GM19395 (cell line): ENCODE measurements at regions not wholly inside any gene's neighbourhood (a gene's known extent, or its start where the extent isn't known, plus 50 kb on each side); places are given as distances from the start of the nearest gene placed in this dataset.

Experiments
- ATAC-seq: cut with Tn5 transposase; IDR thresholded peaks from one replicate; pipeline ENCODE4 v1.9.1; 2021; ENCODE audit warnings: mild to moderate bottlenecking, moderate library complexity; ENCODE audit not compliant: unreplicated experiment

DNA sequence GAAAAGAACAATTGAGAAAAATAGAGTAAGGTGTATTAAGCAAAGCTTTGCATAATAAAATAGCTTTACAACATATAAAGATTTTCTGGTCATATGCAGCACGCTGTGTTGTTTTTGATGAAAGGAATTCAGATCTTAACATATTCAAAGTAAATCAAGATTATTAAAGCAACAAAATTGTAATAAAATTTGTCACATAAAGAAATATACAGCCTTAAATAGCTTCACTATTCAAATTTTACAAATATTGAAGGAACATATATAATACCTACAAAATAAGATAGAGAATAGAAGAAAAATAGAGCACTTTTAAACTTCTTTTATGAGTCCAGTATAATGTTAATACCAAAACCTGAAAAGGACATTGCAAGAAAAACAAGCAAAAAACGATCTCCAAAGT is 749.1 kb upstream of the POT1 start:
- no peak for ATAC-seq

DNA sequence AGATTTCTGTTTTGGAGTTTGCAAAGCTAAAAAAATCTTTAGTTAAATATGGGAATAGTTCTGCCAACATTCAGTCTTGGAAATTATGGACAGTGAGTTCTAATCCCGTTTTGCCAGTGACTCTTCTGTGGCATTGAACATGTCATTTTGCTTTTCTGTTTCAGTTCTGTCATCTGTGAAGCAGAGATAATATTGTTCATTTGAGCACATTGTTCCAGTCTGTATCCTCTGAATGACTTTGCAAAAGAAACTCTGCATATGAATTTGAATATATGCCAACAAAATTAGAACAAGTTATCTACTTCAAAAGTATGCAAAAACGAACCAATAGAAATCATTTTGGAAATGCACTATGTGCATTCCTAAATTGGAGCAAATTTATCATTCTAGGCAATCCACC is 746.0 kb upstream of the POT1 start:
- ATAC-seq, result no peak

DNA sequence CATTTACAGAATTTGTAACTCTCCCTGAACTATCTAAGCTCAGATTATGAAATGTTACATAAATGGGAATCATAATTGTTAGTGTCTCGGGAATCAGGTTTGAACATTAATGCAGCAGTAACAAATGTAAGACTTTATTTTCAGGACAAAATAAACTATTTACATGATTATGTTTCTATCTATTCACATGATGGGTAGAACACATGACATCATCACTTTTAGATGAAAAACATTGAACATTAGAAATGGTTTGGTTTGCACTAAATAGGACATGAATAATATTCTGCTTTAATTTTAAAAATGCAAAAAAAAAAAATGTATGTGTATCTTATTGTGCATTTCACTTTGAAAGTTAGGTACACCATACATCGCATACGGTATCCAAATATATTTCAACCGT is 745.5 kb upstream of the POT1 start:
- no peak for ATAC-seq

DNA sequence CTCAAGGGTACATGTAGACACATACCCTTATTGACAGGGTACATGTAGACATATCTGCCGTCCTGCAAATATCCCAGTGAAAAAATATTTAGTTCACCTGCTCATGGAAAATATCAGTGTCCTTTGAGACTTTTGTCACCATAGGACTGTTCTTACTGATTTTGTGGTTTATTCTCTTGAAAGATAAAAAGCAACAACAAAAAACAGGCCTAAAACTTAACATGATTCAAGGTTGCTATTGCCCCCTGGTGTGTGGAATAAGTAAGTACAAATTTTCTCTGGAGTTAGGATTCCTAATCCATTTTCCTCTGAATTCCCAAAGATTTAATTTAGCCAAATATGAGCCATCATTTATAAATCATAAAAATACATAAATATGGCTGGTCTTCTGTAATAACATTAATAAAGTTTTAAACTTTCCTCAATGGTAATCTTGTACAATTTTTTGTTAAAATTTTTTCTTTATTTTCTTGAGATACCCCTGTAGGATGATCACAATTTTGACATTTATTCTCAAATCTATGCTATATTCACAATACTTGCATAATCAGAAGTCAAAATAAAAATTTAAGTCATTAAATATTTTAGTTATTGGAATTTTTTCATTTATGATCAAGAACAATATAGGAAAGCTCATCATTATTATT is 741.4 kb upstream of the POT1 start:
- ATAC-seq, result no peak

DNA sequence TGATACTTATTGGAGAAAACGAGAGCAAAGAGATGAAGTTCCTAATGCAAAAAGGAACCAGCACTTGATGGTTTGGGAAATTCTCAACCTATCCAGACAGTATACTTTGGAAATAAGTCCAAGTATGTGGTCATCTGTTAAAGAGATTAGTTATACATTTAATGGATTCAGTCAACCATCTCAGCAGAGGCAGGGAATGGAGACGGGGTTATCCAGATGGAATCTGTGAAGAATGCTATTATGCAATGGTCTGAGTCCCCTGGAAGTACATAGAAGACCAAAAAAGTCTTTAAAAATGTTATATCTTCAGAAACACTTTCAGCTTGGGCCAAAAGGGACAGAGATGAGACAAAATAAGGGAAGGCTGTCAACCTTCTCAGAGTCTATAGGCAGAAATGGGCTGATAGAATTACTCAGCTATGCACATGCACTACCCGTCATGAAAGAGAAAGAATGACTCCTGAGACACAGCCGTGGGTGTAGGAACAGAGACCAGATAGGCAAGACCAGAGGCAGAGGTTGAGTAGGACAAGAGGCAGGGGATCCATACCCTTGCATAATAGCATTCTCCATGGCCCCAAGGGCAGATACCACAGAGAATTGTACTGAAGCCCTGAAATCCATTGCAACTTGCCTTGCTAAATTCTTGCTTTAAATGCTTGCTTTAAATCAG is 738.8 kb upstream of the POT1 start:
- ATAC-seq, result no peak

DNA sequence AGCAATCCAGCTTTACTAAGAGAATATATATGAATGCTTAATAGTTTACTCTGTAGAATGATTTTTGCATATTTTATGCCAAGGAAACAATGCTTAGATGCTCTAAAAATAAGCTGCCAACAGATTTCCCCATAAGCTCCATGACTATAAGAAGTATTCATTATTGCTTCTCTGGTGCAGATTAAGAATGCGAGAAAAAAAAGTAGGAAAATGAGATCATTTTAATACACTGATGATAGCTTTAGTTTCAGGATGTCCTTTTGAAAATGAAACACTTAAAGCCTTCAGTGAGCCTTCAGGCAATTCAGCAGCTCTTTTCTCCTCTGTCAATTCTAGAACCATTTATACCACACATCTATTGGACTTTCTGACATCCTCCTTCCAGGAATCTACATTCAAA is 735.0 kb upstream of the POT1 start:
- ATAC-seq, result no peak

DNA sequence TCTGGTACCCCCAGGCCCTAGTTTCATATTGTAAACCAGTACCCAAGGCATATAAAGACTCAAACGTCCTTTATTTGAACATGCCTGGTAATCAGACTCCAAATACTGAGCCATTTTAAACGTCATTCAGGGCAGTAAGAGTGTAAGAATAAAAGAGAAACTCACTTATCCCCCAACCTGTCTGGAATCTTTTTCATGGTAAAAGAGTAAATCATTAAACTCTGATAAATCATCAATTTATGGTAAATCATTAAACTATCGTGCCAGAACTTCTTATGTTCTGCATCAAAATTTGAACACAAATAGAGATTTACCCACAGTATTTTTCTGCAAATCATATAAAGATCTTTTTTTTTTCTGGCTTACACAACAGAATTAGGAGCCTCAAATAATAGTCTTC is 734.3 kb upstream of the POT1 start:
- ATAC-seq, result no peak

DNA sequence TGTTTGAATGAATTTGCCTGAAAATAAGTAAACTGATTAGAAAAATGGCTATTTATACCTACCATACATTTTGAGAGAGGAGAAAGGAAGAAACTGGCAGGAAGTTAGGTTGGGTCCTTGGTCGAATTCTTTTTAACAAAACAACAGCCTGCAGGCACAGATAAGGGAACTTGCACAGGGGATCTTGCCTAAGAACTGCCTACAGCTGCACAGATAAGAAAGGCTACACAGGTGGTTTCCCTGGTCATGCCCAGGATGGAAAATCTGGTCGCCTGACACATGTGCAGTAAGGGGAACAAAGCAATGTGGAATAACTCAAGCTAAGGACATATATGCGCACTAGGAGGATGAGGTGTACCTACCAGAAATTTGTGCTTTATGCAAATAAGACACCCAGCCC is 732.1 kb upstream of the POT1 start:
- no peak for ATAC-seq

DNA sequence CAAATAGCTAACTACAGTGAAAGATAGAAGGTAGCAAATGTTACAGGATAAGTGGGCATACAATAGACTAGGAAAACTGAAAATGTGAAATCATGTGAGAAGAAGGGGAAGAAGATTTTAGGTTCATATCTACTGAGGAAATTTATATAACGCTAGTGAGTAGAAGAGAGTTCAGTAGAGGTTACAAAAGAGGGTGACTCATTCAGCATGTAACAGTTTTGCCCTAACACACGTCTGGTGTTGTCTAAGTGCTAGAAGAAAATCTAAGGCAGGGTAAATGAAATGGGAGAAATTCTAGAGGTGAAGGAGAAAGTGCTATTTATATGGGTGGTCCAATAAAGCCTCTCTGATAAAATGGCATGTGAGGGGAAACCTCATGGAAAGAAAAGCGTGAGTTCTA is 731.4 kb upstream of the POT1 start:
- no peak for ATAC-seq

DNA sequence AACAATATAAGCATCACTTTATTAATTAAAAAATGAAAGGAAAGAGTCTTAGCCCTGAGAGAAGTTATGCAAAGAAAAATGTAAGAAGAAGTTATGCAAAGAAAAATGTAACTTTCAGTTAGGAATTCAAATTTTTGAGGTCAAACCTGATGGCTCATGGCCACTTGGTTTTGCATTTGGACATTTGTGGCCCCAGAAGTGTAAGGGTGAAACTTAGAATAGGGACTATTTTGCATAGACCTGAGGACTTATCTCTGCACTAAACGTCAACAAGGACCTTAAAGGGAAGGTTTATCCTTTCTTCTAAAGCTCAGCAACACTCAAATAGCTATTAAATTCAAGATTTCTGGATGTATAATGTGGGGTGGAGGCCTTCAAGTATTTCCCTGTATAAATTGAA is 724.5 kb upstream of the POT1 start:
- ATAC-seq, result no peak

DNA sequence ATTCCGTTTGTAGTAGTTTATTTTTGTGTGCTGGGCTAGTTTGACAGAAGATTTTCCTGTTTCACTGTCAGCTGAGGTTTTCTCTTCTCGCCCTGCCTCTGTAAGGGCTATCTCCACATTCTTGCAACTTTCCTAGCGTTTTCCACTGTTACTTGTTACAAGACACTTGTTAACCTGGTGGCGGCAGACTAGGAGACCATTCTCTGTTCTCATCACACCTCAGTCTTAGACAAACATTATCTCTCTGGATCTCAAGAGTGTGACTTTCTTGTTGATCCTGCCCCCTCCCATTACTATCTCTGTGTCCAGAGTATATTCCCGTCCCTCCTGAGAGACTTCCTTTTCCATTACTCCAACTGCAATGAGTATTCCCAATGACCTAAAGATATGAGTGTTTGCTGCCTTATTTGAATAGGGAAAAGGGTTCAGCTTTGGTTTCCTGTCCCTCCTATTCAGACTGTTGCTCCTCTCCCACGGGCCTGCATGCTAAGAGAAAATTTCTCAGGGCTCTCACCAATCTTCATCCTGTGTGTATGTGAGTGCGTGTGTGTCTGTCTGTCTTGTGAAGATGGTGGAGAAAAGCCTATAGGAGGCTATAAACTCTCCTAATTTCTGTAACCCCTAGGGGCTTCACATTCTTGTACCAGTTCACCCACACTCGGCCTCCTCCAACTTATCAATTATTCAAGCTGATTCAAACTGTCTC is 722.4 kb upstream of the POT1 start:
- no peak for ATAC-seq

DNA sequence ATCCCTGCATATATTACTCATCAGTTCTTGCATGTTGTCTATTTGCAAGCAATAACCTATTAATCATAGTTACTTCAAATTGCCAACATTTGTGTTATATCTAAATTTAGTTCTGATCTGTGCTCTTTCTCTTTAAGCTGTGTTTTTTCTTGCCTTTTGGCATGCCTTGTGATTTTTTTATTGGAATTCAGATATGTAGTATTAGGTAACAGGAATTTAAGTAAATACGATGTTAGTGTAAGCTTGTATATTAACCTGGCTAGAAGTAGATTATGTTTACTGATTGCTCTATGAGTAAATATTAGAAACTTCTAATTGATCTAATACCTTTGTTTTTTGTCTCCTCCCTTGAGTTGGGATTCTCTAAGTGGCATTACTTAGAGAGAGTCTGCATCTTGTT is 718.9 kb upstream of the POT1 start:
- ATAC-seq, result no peak

DNA sequence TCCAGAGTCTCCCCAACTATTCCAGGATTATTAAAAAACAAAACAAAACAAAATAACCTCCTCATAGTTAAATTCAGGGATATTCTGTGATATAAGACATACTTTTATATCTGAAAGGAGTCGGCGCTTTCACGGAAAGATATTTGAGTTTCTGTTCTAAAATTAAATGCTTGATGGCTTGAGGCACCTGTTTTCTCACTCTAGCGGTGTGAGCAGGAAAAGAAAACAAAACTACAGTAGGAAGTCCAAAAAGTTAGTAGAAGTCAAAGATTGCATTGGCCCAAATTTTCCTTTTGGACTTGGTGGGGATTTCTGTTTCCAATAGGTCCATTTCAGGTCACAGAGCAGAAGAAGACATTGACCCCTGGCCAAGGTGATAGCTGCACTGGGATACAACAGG is 716.1 kb upstream of the POT1 start:
- no peak for ATAC-seq

DNA sequence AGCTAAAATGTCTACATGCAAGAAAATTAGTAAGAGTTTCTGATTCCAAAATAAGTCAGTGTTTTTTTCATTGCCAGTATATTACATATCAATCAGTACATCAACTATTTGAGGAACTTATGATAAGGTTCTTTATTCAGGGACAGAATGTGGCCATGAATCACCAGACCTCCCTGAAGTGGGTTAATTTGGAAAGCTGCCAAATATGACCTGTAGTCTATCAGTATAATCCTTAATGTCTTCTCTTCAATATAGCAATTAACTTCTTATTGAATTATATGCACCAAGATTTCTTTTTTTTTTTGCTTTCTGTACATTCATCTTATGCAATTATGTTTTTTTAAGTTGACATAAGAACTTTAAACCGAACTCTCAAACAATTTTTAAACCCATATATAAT is 714.5 kb upstream of the POT1 start:
- ATAC-seq, result no peak

DNA sequence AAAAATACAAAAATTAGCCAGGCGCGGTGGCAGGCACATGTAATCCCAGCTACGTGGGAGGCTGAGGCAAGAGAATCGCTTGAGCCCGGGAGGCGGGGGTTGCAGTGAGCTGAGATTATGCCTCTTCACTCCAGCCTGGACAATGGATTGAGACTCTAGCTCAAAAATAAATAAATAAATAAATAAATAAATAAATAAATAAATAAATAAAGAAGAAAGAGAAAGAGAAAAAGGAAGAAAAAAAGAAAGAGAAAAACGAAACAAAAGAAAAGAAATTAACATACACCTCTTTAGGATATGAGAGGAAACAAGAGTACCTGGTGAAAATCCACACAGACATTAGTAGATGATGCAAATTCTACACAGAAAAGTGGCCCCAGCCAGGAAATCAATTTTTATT is 713.7 kb upstream of the POT1 start:
- no peak for ATAC-seq

DNA sequence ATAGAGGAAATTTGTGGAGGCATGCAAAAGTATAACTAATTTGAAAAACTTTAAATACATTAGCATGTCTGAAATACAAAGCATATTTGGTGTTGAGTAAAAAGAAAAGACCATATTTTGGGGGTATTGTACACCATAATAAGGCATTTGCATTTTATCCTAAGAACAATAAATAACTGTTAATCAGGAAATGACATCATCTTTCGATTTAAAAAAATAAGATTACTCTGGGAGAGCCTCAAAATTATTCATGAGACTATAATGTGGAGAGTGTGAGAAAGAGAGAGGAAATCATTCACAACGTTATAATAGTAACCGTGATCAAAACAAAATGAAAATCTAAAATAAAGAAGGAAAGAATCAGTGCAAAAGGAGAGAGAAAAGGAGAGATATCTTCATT is 712.3 kb upstream of the POT1 start:
- no peak for ATAC-seq

DNA sequence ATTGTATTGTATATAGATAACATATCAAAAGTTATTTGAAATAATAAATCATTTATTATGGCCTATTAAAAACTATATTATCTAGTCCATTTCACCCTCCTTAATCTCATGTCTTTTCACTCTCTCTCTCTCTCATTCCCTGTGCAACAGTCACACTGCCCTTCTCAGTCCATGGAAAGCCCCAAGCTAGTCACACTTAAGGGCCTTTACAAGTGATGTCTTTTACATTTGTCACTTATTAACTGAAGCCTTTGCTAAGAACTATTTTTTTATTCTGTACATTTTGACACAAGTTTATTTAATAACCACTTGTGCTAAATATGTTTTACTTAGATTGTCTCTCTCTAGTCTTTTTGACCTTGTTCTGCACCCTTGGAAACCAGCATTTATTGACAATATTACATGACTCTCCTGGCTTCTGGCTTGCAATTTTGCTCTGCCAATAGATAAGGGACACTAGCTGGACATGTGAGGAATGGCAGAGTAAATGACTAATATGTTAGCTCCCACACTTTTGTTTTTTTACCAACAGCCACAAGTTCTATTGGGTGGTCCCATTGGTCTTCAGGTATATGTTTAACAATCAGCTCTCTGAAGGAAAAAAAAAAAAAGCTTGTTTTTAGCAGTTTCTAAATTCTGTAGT is 706.8 kb upstream of the POT1 start:
- no peak for ATAC-seq

DNA sequence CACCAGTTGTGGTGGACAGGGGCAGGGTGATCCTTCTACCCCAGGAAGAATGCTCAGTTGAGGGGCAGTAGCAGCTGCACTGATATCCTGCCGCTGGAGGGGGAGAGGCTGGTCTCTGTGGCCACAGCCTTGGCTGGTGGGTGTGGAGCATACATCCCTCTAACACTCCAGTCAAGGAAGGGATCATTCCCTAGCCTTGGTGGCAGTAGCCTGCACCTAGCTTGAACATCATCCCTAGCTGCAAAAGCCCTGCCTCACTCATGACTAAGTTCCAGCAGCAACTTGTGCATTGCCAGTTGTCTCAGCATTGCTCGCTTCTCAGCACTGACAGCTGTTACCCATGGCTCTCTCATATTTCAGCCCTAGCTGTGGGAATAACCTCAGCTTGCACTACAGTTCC is 688.9 kb upstream of the POT1 start:
- no peak for ATAC-seq

DNA sequence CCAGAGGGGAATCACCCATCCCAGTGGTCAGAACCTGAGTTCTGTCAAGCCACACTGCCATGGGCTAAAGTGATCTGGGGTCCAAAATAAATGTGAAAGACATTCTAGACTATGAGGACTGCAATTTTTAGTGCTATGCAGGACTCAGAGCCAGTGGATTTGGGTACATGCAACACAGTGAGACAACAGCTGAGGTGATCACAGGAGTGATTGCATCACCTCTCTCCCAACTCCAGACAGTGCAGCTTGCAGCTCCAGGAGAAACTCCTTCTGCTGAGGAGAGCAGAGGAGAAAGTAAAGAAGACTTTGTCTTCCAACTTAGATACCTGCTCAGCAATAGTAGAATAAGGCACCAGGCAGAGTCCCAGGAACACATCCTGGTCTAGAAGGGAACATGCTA is 682.0 kb upstream of the POT1 start:
- no peak for ATAC-seq

DNA sequence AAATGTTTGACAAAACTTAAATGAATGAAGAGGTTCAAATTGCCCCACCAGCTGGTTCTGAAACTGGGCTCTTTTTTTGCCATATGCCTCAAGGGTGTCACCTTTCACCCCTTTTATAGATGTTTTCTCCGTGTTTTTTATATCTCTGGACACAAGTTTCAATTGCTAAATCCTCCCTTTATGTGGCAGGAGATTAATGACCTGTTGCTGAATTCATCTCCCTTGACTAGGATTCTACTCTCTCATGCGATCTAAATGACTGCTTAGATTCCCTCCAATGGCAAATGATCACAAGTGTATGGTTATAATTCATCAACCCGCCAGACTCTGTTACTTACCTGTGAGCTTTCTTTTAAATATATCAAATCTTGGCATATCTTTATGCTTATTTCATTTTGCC is 677.0 kb upstream of the POT1 start:
- no peak for ATAC-seq

DNA sequence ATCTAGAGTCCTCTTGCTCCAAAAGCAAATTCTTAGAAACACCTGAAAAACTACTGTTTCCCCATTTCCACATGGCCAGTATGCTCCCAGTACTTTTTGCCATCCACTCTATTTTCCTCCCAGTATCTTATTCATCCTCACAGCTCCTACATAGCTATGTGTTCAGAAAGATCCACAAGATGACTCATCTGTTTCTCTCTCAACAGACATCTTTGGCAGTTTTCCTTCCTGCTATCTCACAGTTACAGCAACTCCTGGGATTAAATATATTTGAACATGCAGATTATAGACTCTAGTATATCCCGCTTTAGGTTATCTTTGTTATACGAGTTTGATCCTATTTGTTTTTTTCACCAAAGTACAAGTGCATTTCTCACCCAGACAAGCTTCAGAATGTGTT is 675.6 kb upstream of the POT1 start:
- ATAC-seq, result no peak

DNA sequence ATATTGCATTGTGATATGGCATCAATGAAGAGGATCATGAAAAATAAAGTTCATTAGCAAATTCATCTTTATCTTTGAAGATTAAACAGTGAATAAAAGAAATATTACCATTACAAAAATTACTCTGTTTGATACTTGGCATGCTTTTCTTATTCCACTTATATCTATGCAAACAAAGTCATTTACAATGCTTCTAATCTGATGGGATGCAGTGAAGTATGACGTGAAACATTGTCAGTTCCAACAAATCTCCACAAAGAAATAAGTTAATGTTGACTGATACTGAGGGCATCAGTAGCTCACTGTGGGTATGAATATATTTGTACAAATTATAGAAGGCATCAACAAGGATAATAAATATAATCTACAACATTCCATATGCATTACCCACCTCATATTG is 672.8 kb upstream of the POT1 start:
- no peak for ATAC-seq
